ENCODE measurements at regions not wholly inside any gene's neighbourhood (a gene's known extent, or its start where the extent isn't known, plus 50 kb on each side); places are given as distances from the start of the nearest gene placed in this dataset.

GRCh38 chr6:71588490-71588889, 297.9 kb upstream of the RIMS1 start:
- no peak for ATAC-seq
- no peak for TF ChIP-seq ZNF8 (CRISPR knock-in tag; IDR thresholded peaks at IDR 0.05)
- no peak for TF ChIP-seq RARB (CRISPR knock-in tag; IDR thresholded peaks at IDR 0.05)
- TF ChIP-seq, protein P1, sequence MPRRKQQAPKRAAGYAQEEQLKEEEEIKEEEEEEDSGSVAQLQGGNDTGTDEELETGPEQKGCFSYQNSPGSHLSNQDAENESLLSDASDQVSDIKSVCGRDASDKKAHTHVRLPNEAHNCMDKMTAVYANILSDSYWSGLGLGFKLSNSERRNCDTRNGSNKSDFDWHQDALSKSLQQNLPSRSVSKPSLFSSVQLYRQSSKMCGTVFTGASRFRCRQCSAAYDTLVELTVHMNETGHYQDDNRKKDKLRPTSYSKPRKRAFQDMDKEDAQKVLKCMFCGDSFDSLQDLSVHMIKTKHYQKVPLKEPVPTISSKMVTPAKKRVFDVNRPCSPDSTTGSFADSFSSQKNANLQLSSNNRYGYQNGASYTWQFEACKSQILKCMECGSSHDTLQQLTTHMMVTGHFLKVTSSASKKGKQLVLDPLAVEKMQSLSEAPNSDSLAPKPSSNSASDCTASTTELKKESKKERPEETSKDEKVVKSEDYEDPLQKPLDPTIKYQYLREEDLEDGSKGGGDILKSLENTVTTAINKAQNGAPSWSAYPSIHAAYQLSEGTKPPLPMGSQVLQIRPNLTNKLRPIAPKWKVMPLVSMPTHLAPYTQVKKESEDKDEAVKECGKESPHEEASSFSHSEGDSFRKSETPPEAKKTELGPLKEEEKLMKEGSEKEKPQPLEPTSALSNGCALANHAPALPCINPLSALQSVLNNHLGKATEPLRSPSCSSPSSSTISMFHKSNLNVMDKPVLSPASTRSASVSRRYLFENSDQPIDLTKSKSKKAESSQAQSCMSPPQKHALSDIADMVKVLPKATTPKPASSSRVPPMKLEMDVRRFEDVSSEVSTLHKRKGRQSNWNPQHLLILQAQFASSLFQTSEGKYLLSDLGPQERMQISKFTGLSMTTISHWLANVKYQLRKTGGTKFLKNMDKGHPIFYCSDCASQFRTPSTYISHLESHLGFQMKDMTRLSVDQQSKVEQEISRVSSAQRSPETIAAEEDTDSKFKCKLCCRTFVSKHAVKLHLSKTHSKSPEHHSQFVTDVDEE (CRISPR knock-in tag; IDR thresholded peaks at IDR 0.05) = no peak
- TF ChIP-seq PPARA (CRISPR knock-in tag; IDR thresholded peaks at IDR 0.05; ENCODE audit: borderline replicate concordance) = no peak
- TF ChIP-seq OSR1 (CRISPR knock-in tag; IDR thresholded peaks at IDR 0.05) = no peak
- no peak for TF ChIP-seq ESRRG (CRISPR knock-in tag; IDR thresholded peaks at IDR 0.05)
- no peak for TF ChIP-seq CREB5 (CRISPR knock-in tag; IDR thresholded peaks at IDR 0.05; ENCODE audit: low read depth)

DNA sequence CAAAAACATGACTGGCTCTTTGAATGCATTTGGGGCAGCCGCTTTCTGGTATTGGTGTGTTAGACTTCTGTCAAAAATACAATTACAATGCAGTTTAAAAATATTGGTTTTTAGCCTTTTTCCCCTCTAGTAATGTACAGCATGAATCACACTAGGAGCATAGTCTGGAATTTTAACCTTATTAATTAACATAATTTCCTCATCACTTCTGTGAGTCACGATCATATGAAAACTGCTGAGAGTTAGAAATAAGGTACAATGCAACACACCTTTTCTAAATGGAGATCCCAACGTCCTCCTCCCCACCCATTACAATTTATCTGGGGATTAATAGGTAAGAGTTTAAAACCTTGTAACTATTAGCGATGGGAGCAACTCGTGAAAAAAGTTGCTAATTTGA, 297.1 kb upstream of the RIMS1 start:
- ATAC-seq = no peak
- TF ChIP-seq CREB5 (CRISPR knock-in tag; IDR thresholded peaks at IDR 0.05; ENCODE audit: low read depth) (no peak), RARB (CRISPR knock-in tag; IDR thresholded peaks at IDR 0.05) (no peak), ARNTL (CRISPR knock-in tag; IDR thresholded peaks at IDR 0.05; ENCODE audit: borderline replicate concordance, low read depth) (no peak), ZFP30 (CRISPR knock-in tag; IDR thresholded peaks at IDR 0.05) (no peak)

DNA sequence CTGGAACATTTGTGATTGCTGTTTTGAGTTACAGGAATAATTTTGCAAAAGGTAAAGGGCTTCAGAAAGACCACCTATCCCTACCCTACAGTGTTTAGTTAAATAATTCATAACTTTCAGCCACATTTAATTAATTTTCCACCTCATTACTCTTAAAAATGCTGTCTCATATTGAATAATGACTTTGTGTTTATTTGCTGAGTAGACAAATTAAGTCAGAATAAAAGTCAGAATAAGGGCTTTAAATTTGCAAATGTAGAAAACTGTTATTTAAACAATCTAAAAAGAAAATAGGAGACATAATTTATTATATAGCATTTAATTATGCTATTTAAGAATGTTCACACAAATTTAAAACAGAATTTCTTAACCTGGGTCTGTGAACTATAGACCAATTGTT, 293.7 kb upstream of the RIMS1 start:
- TF ChIP-seq CSRNP3 (CRISPR knock-in tag; IDR thresholded peaks at IDR 0.05) (no peak), ZC3H10 (CRISPR knock-in tag; IDR thresholded peaks at IDR 0.05) (no peak), CSDC2 (CRISPR knock-in tag; IDR thresholded peaks at IDR 0.05) (no peak), ARNTL (CRISPR knock-in tag; IDR thresholded peaks at IDR 0.05; ENCODE audit: borderline replicate concordance, low read depth) (no peak), ESRRG (CRISPR knock-in tag; IDR thresholded peaks at IDR 0.05) (no peak), SNAI2 (CRISPR knock-in tag; IDR thresholded peaks at IDR 0.05) (no peak), ISL1 (CRISPR knock-in tag; IDR thresholded peaks at IDR 0.05) (no peak), GLIS3 (CRISPR knock-in tag; IDR thresholded peaks at IDR 0.05) (no peak)
- ATAC-seq = no peak

DNA sequence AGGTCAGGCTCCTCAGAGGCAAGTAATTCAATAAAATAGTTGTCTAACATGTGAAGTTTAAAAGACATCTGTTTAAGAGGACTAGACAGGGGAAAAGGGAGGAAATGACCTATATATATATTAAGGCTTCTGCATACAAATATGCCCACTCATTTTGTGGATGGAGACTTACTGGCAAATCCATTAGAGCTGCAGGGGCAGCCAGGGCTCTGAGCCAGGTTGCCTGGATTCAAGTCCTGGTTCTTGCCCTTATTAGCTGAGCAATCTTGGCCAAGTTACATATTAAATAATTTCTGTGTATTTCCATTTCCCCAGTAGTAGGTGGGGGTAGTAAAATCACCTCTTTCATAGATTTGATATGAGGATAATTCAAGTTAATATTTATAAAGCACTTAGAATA, 287.0 kb upstream of the RIMS1 start:
- ATAC-seq = no peak
- TF ChIP-seq ESRRG (CRISPR knock-in tag; IDR thresholded peaks at IDR 0.05) (no peak), ISL1 (CRISPR knock-in tag; IDR thresholded peaks at IDR 0.05) (peak; percentile 40)
- TF ChIP-seq, protein P1 (CRISPR knock-in tag; IDR thresholded peaks at IDR 0.05) = no peak

DNA sequence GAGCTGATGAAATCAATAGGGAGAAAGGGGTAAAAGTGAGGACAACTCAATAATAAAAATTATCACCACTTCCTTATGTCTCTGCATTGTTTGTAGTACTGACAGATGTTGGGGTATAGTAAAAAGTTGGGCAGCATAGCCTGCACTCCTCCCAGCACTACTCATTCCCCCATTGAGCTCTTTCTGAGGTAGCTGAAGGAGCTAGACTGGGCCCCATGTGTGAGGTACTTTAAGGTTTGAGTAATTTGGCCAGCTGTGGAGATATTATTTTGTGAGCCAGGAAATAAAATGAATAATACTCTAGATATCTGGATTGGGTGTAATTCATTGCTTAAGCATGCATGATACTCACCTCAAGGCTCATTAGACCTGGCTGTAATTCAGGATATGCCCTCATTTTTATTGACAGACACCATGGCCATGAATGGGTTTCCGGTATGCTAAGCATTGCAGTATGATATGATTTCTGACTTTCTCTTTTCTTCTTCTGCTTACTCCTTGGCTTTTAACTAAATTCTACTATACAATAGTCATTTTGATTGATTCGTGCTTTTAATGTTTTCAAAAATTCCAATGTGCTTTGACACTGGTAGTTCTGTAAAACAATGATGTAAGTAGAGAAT, 283.9 kb upstream of the RIMS1 start:
- no peak for TF ChIP-seq RARB (CRISPR knock-in tag; IDR thresholded peaks at IDR 0.05)
- TF ChIP-seq TCF4 (CRISPR knock-in tag; IDR thresholded peaks at IDR 0.05; ENCODE audit: borderline replicate concordance) = no peak
- peak; percentile 63 for TF ChIP-seq ISL1 (CRISPR knock-in tag; IDR thresholded peaks at IDR 0.05)
- no peak for TF ChIP-seq POU6F1 (CRISPR knock-in tag; IDR thresholded peaks at IDR 0.05; ENCODE audit: borderline replicate concordance, low read depth)
- TF ChIP-seq ARNTL (CRISPR knock-in tag; IDR thresholded peaks at IDR 0.05; ENCODE audit: borderline replicate concordance, low read depth) = no peak
- no peak for TF ChIP-seq ESRRG (CRISPR knock-in tag; IDR thresholded peaks at IDR 0.05)

More for the DNA sequence above, 283.9 kb upstream of the RIMS1 start:
- ATAC-seq = no peak

Measured in SK-N-SH treated with all-trans-retinoic acid at 6 μM for 48 hours (cell line).